ENCODE measurements at regions not wholly inside any gene's neighbourhood (a gene's known extent, or its start where the extent isn't known, plus 50 kb on each side); places are given as distances from the start of the nearest gene placed in this dataset.

DNA sequence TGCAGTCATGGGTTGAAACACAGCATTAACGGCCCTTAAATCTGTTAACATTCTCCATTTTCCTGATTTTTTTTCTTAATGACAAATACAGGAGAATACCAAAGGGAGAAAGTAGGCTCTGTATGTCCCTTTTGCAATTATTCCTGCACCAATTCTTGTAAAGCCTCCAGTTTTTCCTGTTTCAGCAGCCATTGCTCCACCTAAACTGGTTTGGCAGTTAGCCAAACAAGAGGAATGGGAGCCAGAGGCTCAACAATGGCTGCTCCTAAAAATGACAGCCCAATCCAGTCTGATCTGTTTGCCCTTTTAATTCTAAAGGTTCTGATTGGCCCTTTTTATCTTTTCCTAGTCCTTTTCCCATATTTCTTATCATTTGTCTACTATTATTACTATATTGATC lies 284.2 kb upstream of the SGK1 start:
- TF ChIP-seq EZH2phosphoT487 (IDR thresholded peaks at IDR 0.05; ENCODE audit: low read length) = no peak
- TF ChIP-seq, protein P1, sequence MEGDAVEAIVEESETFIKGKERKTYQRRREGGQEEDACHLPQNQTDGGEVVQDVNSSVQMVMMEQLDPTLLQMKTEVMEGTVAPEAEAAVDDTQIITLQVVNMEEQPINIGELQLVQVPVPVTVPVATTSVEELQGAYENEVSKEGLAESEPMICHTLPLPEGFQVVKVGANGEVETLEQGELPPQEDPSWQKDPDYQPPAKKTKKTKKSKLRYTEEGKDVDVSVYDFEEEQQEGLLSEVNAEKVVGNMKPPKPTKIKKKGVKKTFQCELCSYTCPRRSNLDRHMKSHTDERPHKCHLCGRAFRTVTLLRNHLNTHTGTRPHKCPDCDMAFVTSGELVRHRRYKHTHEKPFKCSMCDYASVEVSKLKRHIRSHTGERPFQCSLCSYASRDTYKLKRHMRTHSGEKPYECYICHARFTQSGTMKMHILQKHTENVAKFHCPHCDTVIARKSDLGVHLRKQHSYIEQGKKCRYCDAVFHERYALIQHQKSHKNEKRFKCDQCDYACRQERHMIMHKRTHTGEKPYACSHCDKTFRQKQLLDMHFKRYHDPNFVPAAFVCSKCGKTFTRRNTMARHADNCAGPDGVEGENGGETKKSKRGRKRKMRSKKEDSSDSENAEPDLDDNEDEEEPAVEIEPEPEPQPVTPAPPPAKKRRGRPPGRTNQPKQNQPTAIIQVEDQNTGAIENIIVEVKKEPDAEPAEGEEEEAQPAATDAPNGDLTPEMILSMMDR (IDR thresholded peaks at IDR 0.05; ENCODE audit: low read length) = no peak
